ENCODE measurements at regions not wholly inside any gene's neighbourhood (a gene's known extent, or its start where the extent isn't known, plus 50 kb on each side); places are given as distances from the start of the nearest gene placed in this dataset.

DNA sequence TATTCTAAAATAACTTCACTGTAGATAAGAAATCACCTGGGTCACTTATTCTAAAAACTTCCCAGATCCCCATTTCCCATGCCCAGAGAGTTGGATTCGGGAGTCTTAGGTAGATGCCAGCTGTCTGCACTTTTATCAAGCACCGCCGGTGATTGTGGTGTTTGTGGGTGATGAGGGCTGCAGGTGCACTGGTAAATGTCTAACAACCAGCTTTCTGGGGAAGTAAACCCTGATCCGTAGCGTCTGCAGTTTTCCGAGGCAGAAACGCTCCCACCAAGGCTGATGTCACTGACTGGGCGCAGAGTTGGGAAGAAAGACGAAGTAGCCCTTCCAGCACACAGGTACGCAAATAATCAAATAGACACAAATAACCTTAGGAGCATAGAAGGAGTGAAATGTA, 152.2 kb upstream of the KCNG1 start:
- intact Hi-C loops (cut with DNase I): no loop called here
- Histone ChIP-seq H3K4me3 (no peak overlapping the region), H3K9me3 (no peaks in the 10 kb centered on the region), H3K4me1 (replicated peaks) (no peaks in the 10 kb centered on the region), H3K36me3 (no peaks in the 10 kb centered on the region), H3K27ac (no peak overlapping the region), H3K27me3 (replicated peaks; ENCODE audit: insufficient read depth) (no peaks in the 10 kb centered on the region)
- 93% methylated on average over 10 of the region's 10 CpGs for WGBS
- no peak for DNase-seq (ENCODE audit: low spot score)
- TF ChIP-seq POLR2A (IDR thresholded peaks at IDR 0.05) (no peak), POLR2AphosphoS5 (IDR thresholded peaks at IDR 0.05) (no peak)
- TF ChIP-seq, protein P1, sequence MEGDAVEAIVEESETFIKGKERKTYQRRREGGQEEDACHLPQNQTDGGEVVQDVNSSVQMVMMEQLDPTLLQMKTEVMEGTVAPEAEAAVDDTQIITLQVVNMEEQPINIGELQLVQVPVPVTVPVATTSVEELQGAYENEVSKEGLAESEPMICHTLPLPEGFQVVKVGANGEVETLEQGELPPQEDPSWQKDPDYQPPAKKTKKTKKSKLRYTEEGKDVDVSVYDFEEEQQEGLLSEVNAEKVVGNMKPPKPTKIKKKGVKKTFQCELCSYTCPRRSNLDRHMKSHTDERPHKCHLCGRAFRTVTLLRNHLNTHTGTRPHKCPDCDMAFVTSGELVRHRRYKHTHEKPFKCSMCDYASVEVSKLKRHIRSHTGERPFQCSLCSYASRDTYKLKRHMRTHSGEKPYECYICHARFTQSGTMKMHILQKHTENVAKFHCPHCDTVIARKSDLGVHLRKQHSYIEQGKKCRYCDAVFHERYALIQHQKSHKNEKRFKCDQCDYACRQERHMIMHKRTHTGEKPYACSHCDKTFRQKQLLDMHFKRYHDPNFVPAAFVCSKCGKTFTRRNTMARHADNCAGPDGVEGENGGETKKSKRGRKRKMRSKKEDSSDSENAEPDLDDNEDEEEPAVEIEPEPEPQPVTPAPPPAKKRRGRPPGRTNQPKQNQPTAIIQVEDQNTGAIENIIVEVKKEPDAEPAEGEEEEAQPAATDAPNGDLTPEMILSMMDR (IDR thresholded peaks at IDR 0.05): no peak

DNA sequence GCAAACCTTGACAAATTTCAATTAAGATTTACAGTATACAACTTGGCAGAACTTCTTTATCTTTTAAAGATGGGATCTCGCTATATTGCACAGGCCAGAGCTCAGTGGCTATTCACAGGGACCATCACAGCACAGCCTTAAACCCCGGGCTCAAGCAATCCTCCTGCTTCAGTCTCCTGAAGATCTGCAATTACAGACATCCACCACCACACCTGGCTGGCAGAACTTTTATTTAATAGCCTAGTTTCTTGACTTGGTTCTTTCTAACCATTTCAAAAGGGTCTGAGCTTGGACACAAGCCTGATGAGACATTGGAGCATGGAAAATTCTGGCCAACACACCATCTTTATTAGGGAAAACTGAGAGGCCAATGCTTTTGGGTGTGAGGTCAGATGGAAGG, 151.6 kb upstream of the KCNG1 start:
- TF ChIP-seq, protein P1 (IDR thresholded peaks at IDR 0.05): no peak
- TF ChIP-seq POLR2AphosphoS5 (IDR thresholded peaks at IDR 0.05): no peak
- TF ChIP-seq POLR2A (IDR thresholded peaks at IDR 0.05): no peak
- H3K36me3 ChIP-seq: no peaks in the 10 kb centered on the region
- intact Hi-C loops (cut with DNase I): no loop called here
- H3K27me3 ChIP-seq (replicated peaks; ENCODE audit: insufficient read depth): no peaks in the 10 kb centered on the region
- no peak overlapping the region for H3K4me3 ChIP-seq
- 85% methylated on average over 2 of the region's 2 CpGs for WGBS
- DNase-seq (ENCODE audit: low spot score): no peak
- no peak overlapping the region for H3K27ac ChIP-seq
- H3K4me1 ChIP-seq (replicated peaks): no peaks in the 10 kb centered on the region
- no peaks in the 10 kb centered on the region for H3K9me3 ChIP-seq

DNA sequence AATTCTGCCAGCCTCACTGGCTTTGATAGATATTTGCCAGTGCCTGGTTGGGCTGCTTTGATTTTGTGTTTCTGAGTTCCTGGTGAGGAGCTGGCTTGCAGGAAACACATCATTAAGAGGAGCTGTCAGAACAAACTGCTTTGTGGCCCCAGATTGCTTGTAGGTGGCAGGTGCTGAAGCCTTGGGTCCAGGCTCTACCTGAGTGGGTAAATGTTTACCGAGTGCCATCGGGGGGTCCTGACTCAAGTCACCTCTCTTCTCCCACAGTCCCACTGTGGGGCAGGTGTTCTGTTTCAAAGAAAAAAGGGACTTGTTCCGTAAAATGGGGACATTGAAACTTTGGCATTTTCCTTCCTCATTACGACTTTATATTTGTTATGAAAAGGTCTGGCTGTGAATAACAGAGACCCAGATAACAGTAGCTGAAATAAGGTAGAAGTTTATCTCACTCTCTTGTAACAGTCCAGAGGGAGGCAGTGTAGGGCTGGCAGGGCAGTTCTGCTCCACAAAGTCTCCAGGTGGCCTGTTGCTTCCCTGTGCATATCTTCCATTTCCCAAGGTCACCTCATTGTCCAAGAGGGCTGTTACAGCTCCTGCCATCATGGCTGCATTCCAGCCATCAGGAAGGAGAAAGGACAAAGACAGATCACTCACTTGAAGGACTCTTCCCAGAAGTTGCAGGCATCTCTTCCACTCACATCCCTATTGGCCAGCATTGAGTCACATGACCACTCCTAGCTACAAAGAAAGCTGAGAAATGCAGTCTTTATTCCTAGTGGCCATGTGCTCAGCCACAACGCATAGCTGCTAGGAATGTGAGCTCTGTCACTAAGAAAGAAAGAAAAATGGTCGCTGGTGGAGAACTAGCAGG, 149.9 kb upstream of the KCNG1 start:
- no peaks in the 10 kb centered on the region for H3K27me3 ChIP-seq (replicated peaks; ENCODE audit: insufficient read depth)
- no peak for DNase-seq (ENCODE audit: low spot score)
- intact Hi-C loops (cut with DNase I): no loop called here
- no peaks in the 10 kb centered on the region for H3K4me1 ChIP-seq (replicated peaks)
- TF ChIP-seq POLR2AphosphoS5 (IDR thresholded peaks at IDR 0.05) (no peak), POLR2A (IDR thresholded peaks at IDR 0.05) (no peak)
- TF ChIP-seq, protein P1 (IDR thresholded peaks at IDR 0.05): no peak
- H3K4me3 ChIP-seq: no peak overlapping the region
- no peaks in the 10 kb centered on the region for H3K9me3 ChIP-seq
- 85% methylated on average over 6 of the region's 6 CpGs for WGBS
- H3K36me3 ChIP-seq: no peaks in the 10 kb centered on the region
- no peak overlapping the region for H3K27ac ChIP-seq

DNA sequence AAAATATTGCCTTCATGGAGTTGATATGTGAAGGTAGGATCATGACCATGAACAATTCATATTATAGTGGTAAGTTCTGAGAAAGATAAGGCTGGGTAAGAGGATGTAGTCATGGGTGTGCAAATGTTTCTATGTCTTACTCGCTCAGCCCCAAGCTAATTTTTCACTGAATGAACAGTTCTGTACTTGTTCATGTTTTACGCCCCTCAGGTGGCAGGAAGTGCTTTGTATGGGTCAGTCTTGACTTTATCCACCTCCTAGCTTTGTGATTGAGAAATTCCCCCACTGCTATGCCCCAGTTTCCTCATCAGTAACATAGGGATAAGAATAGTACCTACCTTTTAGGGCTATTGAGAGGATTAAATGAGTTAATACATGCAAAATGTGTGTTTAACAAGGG, 148.2 kb upstream of the KCNG1 start:
- intact Hi-C loops (cut with DNase I): no loop called here
- no peak for DNase-seq (ENCODE audit: low spot score)
- no peaks in the 10 kb centered on the region for H3K9me3 ChIP-seq

More for the DNA sequence above, 148.2 kb upstream of the KCNG1 start:
- WGBS: 76% methylated on average over 2 of the region's 2 CpGs
- TF ChIP-seq, protein P1 (IDR thresholded peaks at IDR 0.05): no peak
- TF ChIP-seq POLR2A (IDR thresholded peaks at IDR 0.05): no peak
- TF ChIP-seq POLR2AphosphoS5 (IDR thresholded peaks at IDR 0.05): no peak
- Histone ChIP-seq H3K4me3 (no peak overlapping the region), H3K27me3 (replicated peaks; ENCODE audit: insufficient read depth) (no peaks in the 10 kb centered on the region), H3K36me3 (no peaks in the 10 kb centered on the region), H3K27ac (no peak overlapping the region), H3K4me1 (replicated peaks) (no peaks in the 10 kb centered on the region)
